GM18868 (cell line): ENCODE measurements at regions not wholly inside any gene's neighbourhood (a gene's known extent, or its start where the extent isn't known, plus 50 kb on each side); places are given as distances from the start of the nearest gene placed in this dataset.

ENCODE experiments used
- ATAC-seq: cut with Tn5 transposase; IDR thresholded peaks from one replicate; pipeline ENCODE4 v1.9.1; 2021; ENCODE audit warnings: mild to moderate bottlenecking, moderate library complexity; ENCODE audit not compliant: unreplicated experiment

- no peak for ATAC-seq
Observed at GRCh38 chr2:65662654-65663432, 230.4 kb upstream of the SPRED2 start.

- no peak for ATAC-seq
Observed at GRCh38 chr2:65661980-65662653, 229.7 kb upstream of the SPRED2 start.

GRCh38 chr2:65660340-65660739 lies 227.9 kb upstream of the SPRED2 start:
- ATAC-seq = no peak

- ATAC-seq = no peak
Observed at GRCh38 chr2:65658881-65659280, 226.5 kb upstream of the SPRED2 start.

GRCh38 chr2:65658266-65658665 lies 225.9 kb upstream of the SPRED2 start:
- ATAC-seq = no peak

GRCh38 chr2:65656160-65656718 lies 223.8 kb upstream of the SPRED2 start:
- no peak for ATAC-seq

GRCh38 chr2:65655000-65655399 lies 222.6 kb upstream of the SPRED2 start:
- ATAC-seq = no peak

- ATAC-seq = no peak
Observed at GRCh38 chr2:65654496-65654895, 222.1 kb upstream of the SPRED2 start.

- ATAC-seq = no peak
Observed at GRCh38 chr2:65652066-65652465, 219.7 kb upstream of the SPRED2 start.

- no peak for ATAC-seq
Observed at GRCh38 chr2:65649811-65650589, 217.6 kb upstream of the SPRED2 start.

- ATAC-seq = peak; percentile 79
Observed at GRCh38 chr2:65647249-65647842, 214.9 kb upstream of the SPRED2 start.

- no peak for ATAC-seq
Observed at GRCh38 chr2:65640793-65641103, 208.3 kb upstream of the SPRED2 start.

GRCh38 chr2:65639156-65639864 lies 206.9 kb upstream of the SPRED2 start:
- no peak for ATAC-seq

- no peak for ATAC-seq
Observed at GRCh38 chr2:65638443-65638842, 206.0 kb upstream of the SPRED2 start.

GRCh38 chr2:65636813-65637483 lies 204.5 kb upstream of the SPRED2 start:
- ATAC-seq = no peak

GRCh38 chr2:65636024-65636423 lies 203.6 kb upstream of the SPRED2 start:
- ATAC-seq = no peak

GRCh38 chr2:65634304-65634703 lies 201.9 kb upstream of the SPRED2 start:
- no peak for ATAC-seq

- ATAC-seq = no peak
Observed at GRCh38 chr2:65630643-65631042, 198.2 kb upstream of the SPRED2 start.

- no peak for ATAC-seq
Observed at GRCh38 chr2:65628156-65628555, 195.8 kb upstream of the SPRED2 start.

GRCh38 chr2:65626831-65627230 lies 194.4 kb upstream of the SPRED2 start:
- no peak for ATAC-seq
